WTC11 (cell line): ENCODE measurements at regions not wholly inside any gene's neighbourhood (a gene's known extent, or its start where the extent isn't known, plus 50 kb on each side); places are given as distances from the start of the nearest gene placed in this dataset.
A peak's percentile ranks its signal among the peaks of the same experiment; 100 is the strongest.

Experiments
- ATAC-seq: fragments of 200-7000 bp; cut with Tn5 transposase; 2 replicates; pipeline ENCODE4 v1.10.0; 2021; ENCODE audit warnings: mild to moderate bottlenecking, moderate library complexity
- CTCF ChIA-PET: fragments of 300-600 bp; sonication (Branson Sonifier 250); formaldehyde crosslinking; loops from one replicate; lab custom pipeline; 2021; ENCODE audit warnings: antibody characterized with exemption; lab: Charles Lee
- POLR2A ChIA-PET: fragments of 350-600 bp; sonication (Branson Sonifier 250); formaldehyde crosslinking; loops from one replicate; lab custom pipeline; 2021; ENCODE audit warnings: antibody characterized with exemption; lab: Charles Lee
- DNase-seq: peaks from one replicate; pipeline ENCODE4 v3.0.0; 2021; ENCODE audit warnings: low spot score
- H3K27ac Mint-ChIP-seq: 2 replicates; pipeline ENCODE4 v1.8.0; 2021; ENCODE audit warnings: mixed read lengths
- H3K27me3 Mint-ChIP-seq: 2 replicates; pipeline ENCODE4 v1.8.0; 2021; ENCODE audit warnings: low read depth, mild to moderate bottlenecking, moderate library complexity, mixed read lengths
- H3K36me3 Mint-ChIP-seq: 2 replicates; pipeline ENCODE4 v1.8.0; 2021; ENCODE audit warnings: mixed read lengths
- H3K4me1 Mint-ChIP-seq: 2 replicates; pipeline ENCODE4 v1.8.0; 2022; ENCODE audit warnings: mixed read lengths
- H3K4me3 Mint-ChIP-seq: 2 replicates; pipeline ENCODE4 v1.8.0; 2021; ENCODE audit warnings: mild to moderate bottlenecking, moderate library complexity, mixed read lengths
- H3K9me3 Mint-ChIP-seq: 2 replicates; pipeline ENCODE4 v1.8.0; 2021; ENCODE audit warnings: mixed read lengths
- CBFB ChIP-seq: sonication (generic); formaldehyde crosslinking; IDR thresholded peaks from 2 replicates; pipeline ENCODE4 v1.8.1; 2022; ENCODE audit warnings: mild to moderate bottlenecking, low read depth, missing genetic modification reagents
- CREB1 ChIP-seq: sonication (generic); formaldehyde crosslinking; IDR thresholded peaks from 2 replicates; pipeline ENCODE4 v1.8.0; 2023; ENCODE audit warnings: mild to moderate bottlenecking, missing genetic modification reagents
- CREM ChIP-seq: sonication (generic); formaldehyde crosslinking; IDR thresholded peaks from 2 replicates; pipeline ENCODE4 v1.8.1; 2022; ENCODE audit warnings: mild to moderate bottlenecking, missing genetic modification reagents, moderate library complexity
- ESRRA ChIP-seq: sonication (generic); formaldehyde crosslinking; IDR thresholded peaks from 2 replicates; pipeline ENCODE4 v1.8.1; 2022; ENCODE audit warnings: mild to moderate bottlenecking, missing genetic modification reagents, borderline replicate concordance
- ETV6 ChIP-seq: sonication (generic); formaldehyde crosslinking; IDR thresholded peaks from 2 replicates; pipeline ENCODE4 v1.8.1; 2022; ENCODE audit warnings: mild to moderate bottlenecking, missing genetic modification reagents
- FOXK1 ChIP-seq: sonication (generic); formaldehyde crosslinking; IDR thresholded peaks from 2 replicates; pipeline ENCODE4 v1.8.0; 2022; ENCODE audit warnings: mild to moderate bottlenecking, moderate library complexity, missing genetic modification reagents
- MYBL2 ChIP-seq: sonication (generic); formaldehyde crosslinking; IDR thresholded peaks from 2 replicates; pipeline ENCODE4 v1.8.1; 2023; ENCODE audit warnings: mild to moderate bottlenecking, moderate library complexity, missing genetic modification reagents
- NFE2L1 ChIP-seq: sonication (generic); formaldehyde crosslinking; IDR thresholded peaks from 2 replicates; pipeline ENCODE4 v1.8.1; 2023; ENCODE audit warnings: missing genetic modification reagents
- RELA ChIP-seq: sonication (generic); formaldehyde crosslinking; IDR thresholded peaks from 2 replicates; pipeline ENCODE4 v1.8.1; 2022; ENCODE audit warnings: missing genetic modification reagents, mild to moderate bottlenecking, borderline replicate concordance
- TEAD4 ChIP-seq: sonication (generic); formaldehyde crosslinking; IDR thresholded peaks from 2 replicates; pipeline ENCODE4 v1.8.0; 2022; ENCODE audit warnings: mild to moderate bottlenecking, missing genetic modification reagents
- ZBTB21 ChIP-seq: sonication (generic); formaldehyde crosslinking; IDR thresholded peaks from 2 replicates; pipeline ENCODE4 v1.8.1; 2023; ENCODE audit warnings: mild to moderate bottlenecking, missing genetic modification reagents, borderline replicate concordance
- ZNF232 ChIP-seq: sonication (generic); formaldehyde crosslinking; IDR thresholded peaks from 2 replicates; pipeline ENCODE4 v1.8.0; 2022; ENCODE audit warnings: mild to moderate bottlenecking, missing genetic modification reagents
- ZNF396 ChIP-seq: fragments of 250-450 bp; sonication (Bioruptor Pico); IDR thresholded peaks from 2 replicates; pipeline ENCODE4 v1.8.0; 2021; ENCODE audit warnings: mild to moderate bottlenecking, moderate library complexity, borderline replicate concordance
- TF ChIP-seq, protein P1 (sequence below): sonication (generic); formaldehyde crosslinking; IDR thresholded peaks from 2 replicates; pipeline ENCODE4 v1.8.0; 2022; ENCODE audit warnings: mild to moderate bottlenecking, missing genetic modification reagents
- TF ChIP-seq, protein P2 (sequence below): sonication (generic); formaldehyde crosslinking; IDR thresholded peaks from 2 replicates; pipeline ENCODE4 v1.8.1; 2022; ENCODE audit warnings: low read depth, mild to moderate bottlenecking, moderate library complexity, missing genetic modification reagents, borderline replicate concordance
- TF ChIP-seq, protein P3 (sequence below): sonication (generic); formaldehyde crosslinking; IDR thresholded peaks from 2 replicates; pipeline ENCODE4 v1.8.1; 2023; ENCODE audit warnings: mild to moderate bottlenecking, missing genetic modification reagents, moderate library complexity
- TF ChIP-seq, protein P4 (sequence below): sonication (generic); formaldehyde crosslinking; IDR thresholded peaks from 2 replicates; pipeline ENCODE4 v1.8.0; 2022; ENCODE audit warnings: mild to moderate bottlenecking, missing genetic modification reagents
- TF ChIP-seq, protein P5 (sequence below): sonication (generic); formaldehyde crosslinking; IDR thresholded peaks from 2 replicates; pipeline ENCODE4 v1.8.1; 2022; ENCODE audit warnings: low read depth, missing genetic modification reagents, borderline replicate concordance
- TF ChIP-seq, protein P6 (sequence below): sonication (generic); formaldehyde crosslinking; IDR thresholded peaks from 2 replicates; pipeline ENCODE4 v1.8.1; 2022; ENCODE audit warnings: mild to moderate bottlenecking, moderate library complexity, missing genetic modification reagents
- TF ChIP-seq, protein P7 (sequence below): fragments of 250-450 bp; sonication (Bioruptor Pico); conservative IDR thresholded peaks from 2 replicates; pipeline ENCODE4 v1.9.0; 2021; ENCODE audit warnings: mild to moderate bottlenecking
- TF ChIP-seq, protein P8 (sequence below): sonication (generic); formaldehyde crosslinking; IDR thresholded peaks from 2 replicates; pipeline ENCODE4 v1.8.1; 2023; ENCODE audit warnings: mild to moderate bottlenecking, missing genetic modification reagents

DNA sequence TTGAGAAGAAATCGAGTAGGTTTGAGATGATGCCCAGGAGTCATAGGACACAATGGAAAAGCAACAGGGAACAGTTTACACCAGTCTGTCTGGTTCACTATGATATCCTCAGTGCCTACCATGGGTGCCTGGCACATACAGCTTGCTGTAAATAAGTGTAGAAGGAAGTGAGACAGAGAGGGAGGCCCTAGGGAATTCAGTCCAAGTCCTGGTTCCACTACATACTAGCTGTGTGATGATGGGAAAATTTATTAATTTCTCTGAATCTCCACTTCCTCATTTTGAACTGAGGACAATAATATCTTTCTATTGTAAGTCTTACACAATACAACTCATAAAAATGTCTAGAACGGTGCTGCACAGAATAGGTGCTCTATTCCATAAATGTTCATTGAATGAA, 53.3 kb upstream of the LYRM9 start (continued):
- TF ChIP-seq, protein P1, sequence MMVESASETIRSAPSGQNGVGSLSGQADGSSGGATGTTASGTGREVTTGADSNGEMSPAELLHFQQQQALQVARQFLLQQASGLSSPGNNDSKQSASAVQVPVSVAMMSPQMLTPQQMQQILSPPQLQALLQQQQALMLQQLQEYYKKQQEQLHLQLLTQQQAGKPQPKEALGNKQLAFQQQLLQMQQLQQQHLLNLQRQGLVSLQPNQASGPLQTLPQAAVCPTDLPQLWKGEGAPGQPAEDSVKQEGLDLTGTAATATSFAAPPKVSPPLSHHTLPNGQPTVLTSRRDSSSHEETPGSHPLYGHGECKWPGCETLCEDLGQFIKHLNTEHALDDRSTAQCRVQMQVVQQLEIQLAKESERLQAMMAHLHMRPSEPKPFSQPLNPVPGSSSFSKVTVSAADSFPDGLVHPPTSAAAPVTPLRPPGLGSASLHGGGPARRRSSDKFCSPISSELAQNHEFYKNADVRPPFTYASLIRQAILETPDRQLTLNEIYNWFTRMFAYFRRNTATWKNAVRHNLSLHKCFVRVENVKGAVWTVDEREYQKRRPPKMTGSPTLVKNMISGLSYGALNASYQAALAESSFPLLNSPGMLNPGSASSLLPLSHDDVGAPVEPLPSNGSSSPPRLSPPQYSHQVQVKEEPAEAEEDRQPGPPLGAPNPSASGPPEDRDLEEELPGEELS (CRISPR knock-in tag) = no peak
- no peak for TF ChIP-seq ZBTB21 (CRISPR knock-in tag)
- TF ChIP-seq, all 79 proteins: peak for 0

DNA sequence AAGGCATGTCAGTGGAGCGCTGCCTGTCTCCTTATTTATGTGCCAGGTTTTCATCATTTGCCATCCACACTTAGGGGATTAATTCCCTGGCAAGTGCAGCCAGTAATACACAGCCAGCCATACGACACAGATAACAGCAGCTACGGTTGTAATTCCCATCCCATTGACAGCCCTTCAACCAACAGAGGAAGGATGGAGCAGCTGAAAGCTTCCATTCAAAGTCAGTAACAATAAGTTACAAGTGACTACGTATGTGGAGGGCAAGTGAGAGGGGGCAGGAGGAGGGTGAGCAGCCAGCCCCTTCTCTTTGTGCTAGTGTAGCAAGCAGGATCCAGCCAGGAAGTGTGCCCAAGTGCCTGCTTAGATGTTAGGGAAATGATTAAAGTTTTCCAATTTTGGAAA, 53.8 kb upstream of the LYRM9 start:
- Mint-ChIP-seq H3K27me3 (peaks cover 4% of the 10 kb centered on the region; the same call in 1 of the 2 replicates), H3K4me1 (peaks cover 20% of the 10 kb centered on the region), H3K4me3 (no peak overlapping the region), H3K27ac (no peak overlapping the region), H3K9me3 (peaks cover 7% of the 10 kb centered on the region), H3K36me3 (peaks cover 7% of the 10 kb centered on the region; the same call in 1 of the 2 replicates)
- DNase-seq = no peak
- ATAC-seq = no peak
- CTCF ChIA-PET = interaction anchor here (1.8 kb wide), 1 partner anchor 67 kb away, joined by 3 read pairs; no protein-coding TSS in a partner anchor
- TF ChIP-seq, protein P2, sequence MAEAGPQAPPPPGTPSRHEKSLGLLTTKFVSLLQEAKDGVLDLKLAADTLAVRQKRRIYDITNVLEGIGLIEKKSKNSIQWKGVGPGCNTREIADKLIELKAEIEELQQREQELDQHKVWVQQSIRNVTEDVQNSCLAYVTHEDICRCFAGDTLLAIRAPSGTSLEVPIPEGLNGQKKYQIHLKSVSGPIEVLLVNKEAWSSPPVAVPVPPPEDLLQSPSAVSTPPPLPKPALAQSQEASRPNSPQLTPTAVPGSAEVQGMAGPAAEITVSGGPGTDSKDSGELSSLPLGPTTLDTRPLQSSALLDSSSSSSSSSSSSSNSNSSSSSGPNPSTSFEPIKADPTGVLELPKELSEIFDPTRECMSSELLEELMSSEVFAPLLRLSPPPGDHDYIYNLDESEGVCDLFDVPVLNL (CRISPR knock-in tag) = no peak
- TF ChIP-seq ETV6 (CRISPR knock-in tag) (no peak), NFE2L1 (CRISPR knock-in tag) (no peak), RELA (CRISPR knock-in tag) (no peak), ZNF396 (CRISPR knock-in tag) (no peak), CREB1 (no peak), ESRRA (CRISPR knock-in tag) (no peak)
- TF ChIP-seq, protein P3, sequence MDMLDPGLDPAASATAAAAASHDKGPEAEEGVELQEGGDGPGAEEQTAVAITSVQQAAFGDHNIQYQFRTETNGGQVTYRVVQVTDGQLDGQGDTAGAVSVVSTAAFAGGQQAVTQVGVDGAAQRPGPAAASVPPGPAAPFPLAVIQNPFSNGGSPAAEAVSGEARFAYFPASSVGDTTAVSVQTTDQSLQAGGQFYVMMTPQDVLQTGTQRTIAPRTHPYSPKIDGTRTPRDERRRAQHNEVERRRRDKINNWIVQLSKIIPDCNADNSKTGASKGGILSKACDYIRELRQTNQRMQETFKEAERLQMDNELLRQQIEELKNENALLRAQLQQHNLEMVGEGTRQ (CRISPR knock-in tag) = no peak
- TF ChIP-seq, protein P4, sequence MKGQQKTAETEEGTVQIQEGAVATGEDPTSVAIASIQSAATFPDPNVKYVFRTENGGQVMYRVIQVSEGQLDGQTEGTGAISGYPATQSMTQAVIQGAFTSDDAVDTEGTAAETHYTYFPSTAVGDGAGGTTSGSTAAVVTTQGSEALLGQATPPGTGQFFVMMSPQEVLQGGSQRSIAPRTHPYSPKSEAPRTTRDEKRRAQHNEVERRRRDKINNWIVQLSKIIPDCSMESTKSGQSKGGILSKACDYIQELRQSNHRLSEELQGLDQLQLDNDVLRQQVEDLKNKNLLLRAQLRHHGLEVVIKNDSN = no peak
- POLR2A ChIA-PET = no interaction called here

DNA sequence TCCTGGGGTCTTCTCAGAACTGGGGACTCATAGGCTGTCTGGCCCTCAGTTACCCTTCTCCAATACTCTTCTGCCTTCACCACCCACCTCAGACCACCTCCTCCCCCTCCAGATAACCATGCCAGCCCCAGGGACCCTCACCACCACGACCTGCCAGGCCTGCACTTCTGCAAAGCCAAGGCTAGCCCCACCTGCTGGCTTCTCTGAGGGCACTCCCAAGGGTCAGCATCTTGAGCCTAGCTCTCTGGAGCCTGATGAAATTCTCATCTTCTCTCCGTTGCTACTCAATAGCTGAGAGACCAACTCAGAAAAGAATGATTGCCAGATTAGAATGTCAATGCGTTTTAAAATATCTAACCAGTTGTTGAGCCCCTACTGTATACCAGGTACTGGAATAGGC, 56.1 kb upstream of the LYRM9 start:
- ATAC-seq = peak; percentile 57; the same call in 1 of the 2 replicates
- no peaks in the 10 kb centered on the region; the same call in 1 of the 2 replicates for H3K27me3 Mint-ChIP-seq
- DNase-seq = no peak
- H3K4me1 Mint-ChIP-seq = peaks cover 27% of the 10 kb centered on the region
- H3K4me3 Mint-ChIP-seq = no peak overlapping the region
- no peaks in the 10 kb centered on the region for H3K36me3 Mint-ChIP-seq
- ChIA-PET CTCF (interaction anchor here (0.6 to 3.1 kb wide), 18 partner anchors 9 to 295 kb away, joined by 3 to 23 read pairs (median 4); partner anchors contain the start of gene LYRM9), POLR2A (interaction anchor here (1.8 kb wide), 1 partner anchor 12 kb away, joined by 4 read pairs; no protein-coding TSS in a partner anchor)
- no peaks in the 10 kb centered on the region for H3K9me3 Mint-ChIP-seq
- H3K27ac Mint-ChIP-seq = no peak overlapping the region
- TF ChIP-seq ZNF232 (CRISPR knock-in tag) (no peak), TEAD4 (CRISPR knock-in tag) (no peak), CREM (CRISPR knock-in tag) (no peak), CBFB (CRISPR knock-in tag) (no peak), ESRRA (CRISPR knock-in tag) (no peak), FOXK1 (CRISPR knock-in tag) (no peak), MYBL2 (CRISPR knock-in tag) (no peak)
- TF ChIP-seq, protein P5, sequence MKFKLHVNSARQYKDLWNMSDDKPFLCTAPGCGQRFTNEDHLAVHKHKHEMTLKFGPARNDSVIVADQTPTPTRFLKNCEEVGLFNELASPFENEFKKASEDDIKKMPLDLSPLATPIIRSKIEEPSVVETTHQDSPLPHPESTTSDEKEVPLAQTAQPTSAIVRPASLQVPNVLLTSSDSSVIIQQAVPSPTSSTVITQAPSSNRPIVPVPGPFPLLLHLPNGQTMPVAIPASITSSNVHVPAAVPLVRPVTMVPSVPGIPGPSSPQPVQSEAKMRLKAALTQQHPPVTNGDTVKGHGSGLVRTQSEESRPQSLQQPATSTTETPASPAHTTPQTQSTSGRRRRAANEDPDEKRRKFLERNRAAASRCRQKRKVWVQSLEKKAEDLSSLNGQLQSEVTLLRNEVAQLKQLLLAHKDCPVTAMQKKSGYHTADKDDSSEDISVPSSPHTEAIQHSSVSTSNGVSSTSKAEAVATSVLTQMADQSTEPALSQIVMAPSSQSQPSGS = no peak
- TF ChIP-seq, protein P6, sequence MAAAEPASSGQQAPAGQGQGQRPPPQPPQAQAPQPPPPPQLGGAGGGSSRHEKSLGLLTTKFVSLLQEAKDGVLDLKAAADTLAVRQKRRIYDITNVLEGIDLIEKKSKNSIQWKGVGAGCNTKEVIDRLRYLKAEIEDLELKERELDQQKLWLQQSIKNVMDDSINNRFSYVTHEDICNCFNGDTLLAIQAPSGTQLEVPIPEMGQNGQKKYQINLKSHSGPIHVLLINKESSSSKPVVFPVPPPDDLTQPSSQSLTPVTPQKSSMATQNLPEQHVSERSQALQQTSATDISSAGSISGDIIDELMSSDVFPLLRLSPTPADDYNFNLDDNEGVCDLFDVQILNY (CRISPR knock-in tag) = no peak
- TF ChIP-seq, protein P4 = no peak
- TF ChIP-seq, protein P7, sequence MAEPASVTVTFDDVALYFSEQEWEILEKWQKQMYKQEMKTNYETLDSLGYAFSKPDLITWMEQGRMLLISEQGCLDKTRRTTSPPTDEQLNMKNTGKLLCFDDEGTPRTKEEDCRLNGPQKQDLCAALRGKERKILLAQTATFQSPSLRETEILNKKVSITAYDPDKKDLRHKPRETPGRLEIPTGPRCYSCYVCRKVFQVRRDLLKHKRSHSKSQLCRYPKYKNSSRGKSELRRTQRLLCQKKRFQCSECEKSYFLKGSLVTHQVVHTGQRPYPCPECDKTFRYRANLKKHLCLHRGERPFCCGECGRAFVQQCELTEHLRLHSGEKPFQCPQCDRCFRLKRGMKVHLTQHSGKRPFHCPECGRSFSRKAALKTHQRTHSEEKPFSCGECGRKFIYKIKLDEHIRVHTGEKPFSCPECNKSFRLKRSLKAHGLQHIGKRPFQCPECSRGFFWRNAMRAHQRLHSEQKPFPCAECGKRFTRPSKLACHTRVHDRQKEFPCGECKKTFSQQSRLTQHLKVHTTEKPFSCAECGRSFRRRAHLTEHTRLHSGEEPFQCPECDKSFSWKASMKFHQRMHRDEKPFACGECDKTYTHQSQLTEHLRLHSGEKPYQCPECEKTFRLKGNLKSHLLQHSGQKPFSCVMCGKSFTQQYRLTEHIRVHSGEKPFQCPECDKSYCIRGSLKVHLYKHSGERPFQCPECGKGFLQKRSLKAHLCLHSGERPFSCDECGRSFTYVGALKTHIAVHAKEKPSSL (CRISPR knock-in tag) = no peak
- TF ChIP-seq, protein P8, sequence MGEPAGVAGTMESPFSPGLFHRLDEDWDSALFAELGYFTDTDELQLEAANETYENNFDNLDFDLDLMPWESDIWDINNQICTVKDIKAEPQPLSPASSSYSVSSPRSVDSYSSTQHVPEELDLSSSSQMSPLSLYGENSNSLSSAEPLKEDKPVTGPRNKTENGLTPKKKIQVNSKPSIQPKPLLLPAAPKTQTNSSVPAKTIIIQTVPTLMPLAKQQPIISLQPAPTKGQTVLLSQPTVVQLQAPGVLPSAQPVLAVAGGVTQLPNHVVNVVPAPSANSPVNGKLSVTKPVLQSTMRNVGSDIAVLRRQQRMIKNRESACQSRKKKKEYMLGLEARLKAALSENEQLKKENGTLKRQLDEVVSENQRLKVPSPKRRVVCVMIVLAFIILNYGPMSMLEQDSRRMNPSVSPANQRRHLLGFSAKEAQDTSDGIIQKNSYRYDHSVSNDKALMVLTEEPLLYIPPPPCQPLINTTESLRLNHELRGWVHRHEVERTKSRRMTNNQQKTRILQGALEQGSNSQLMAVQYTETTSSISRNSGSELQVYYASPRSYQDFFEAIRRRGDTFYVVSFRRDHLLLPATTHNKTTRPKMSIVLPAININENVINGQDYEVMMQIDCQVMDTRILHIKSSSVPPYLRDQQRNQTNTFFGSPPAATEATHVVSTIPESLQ = no peak
